K562 (cell line): ENCODE measurements at regions not wholly inside any gene's neighbourhood (a gene's known extent, or its start where the extent isn't known, plus 50 kb on each side); places are given as distances from the start of the nearest gene placed in this dataset.

Experiments
- ATAC-seq: fragments of 200-7000 bp; cut with Tn5 transposase; 3 replicates; pipeline ENCODE4 v1.9.1; 2020; ENCODE audit warnings: moderate library complexity
- BruUV-seq: library from RNA; stranded (reverse); fragments of 400-500 nt; replicated peaks from 2 replicates; lab custom pipeline; 2021; lab: Mats Ljungman, UMichigan
- CTCF ChIA-PET: fragments of 300-600 bp; formaldehyde crosslinking; extraction: SDS; loops from one replicate; lab custom pipeline; 2021; ENCODE audit warnings: low intra/inter-chr PET ratio; lab: Yijun Ruan, JAX
- POLR2A ChIA-PET: fragments of 300-600, 350-650 bp; sonication (Branson Sonifier 250); formaldehyde crosslinking; extraction: SDS; loops from one replicate; lab custom pipeline; 2021; ENCODE audit warnings: antibody characterized with exemption, inconsistent platforms; lab: Yijun Ruan, JAX
- DNase-seq, 4 experiments: peaks; one replicate each; pipeline versions ENCODE4 v3.0.0 to v3.0.0-alpha.2; 2011 to 2018; ENCODE audit warnings: low spot score in 3 of 4, mixed read lengths in 3 of 4; ENCODE audit errors: extremely low read depth in 1 of 4
- FAIRE-seq: peaks from 2 replicates; lab custom pipeline; 2011; peaks lifted over from hg19 to GRCh38; lab: Jason Lieb, UNC
- H2AFZ ChIP-seq: 2 replicates; pipeline ENCODE4 v1.6.0; 2011; ENCODE audit warnings: low read depth, low read length, control low read depth, inconsistent platforms
- H3K27ac ChIP-seq: fragments of 200-600 bp; 3 replicates; pipeline ENCODE4 v1.8.0; 2011; ENCODE audit warnings: low read depth, mild to moderate bottlenecking, control low read depth, inconsistent platforms, low read length, moderate library complexity, mixed read lengths; ENCODE audit errors: extremely low read depth
- H3K27me3 ChIP-seq, 2 experiments: fragments of 300-600 bp in 1 of 2; 2 replicates in 1 of 2; 3 replicates in 1 of 2; pipeline versions ENCODE4 v1.6.0 to v1.8.0; 2011; ENCODE audit warnings: inconsistent platforms in 2 of 2, low read length in 2 of 2, mild to moderate bottlenecking in 1 of 2, mixed read lengths in 1 of 2, moderate library complexity in 1 of 2; ENCODE audit not compliant: control insufficient read depth in 2 of 2, insufficient read depth in 2 of 2
- H3K36me3 ChIP-seq: fragments of 300-600 bp; 3 replicates; pipeline ENCODE4 v1.8.0; 2011; ENCODE audit warnings: mild to moderate bottlenecking, low read length, inconsistent platforms; ENCODE audit not compliant: control insufficient read depth, insufficient read depth
- H3K4me1 ChIP-seq, 2 experiments: fragments of 200-600 bp in 1 of 2; replicated peaks in 1 of 2; 2 replicates in 1 of 2; 3 replicates in 1 of 2; pipeline versions ENCODE4 v1.5.1 to v1.8.0; 2011; ENCODE audit warnings: inconsistent platforms in 2 of 2, low read length in 2 of 2, mild to moderate bottlenecking in 1 of 2, mixed read lengths in 1 of 2, moderate library complexity in 1 of 2; ENCODE audit not compliant: control insufficient read depth in 2 of 2, insufficient read depth in 2 of 2
- H3K4me2 ChIP-seq: 2 replicates; pipeline ENCODE4 v1.6.1; 2011; ENCODE audit warnings: low read length, control low read depth, inconsistent platforms, mixed read lengths; ENCODE audit not compliant: insufficient read depth
- H3K4me3 ChIP-seq: fragments of 200-600 bp; sonication (generic), shearing (Covaris generic); 2 replicates; pipeline ENCODE4 v1.5.1; 2016; ENCODE audit warnings: control low read depth, inconsistent platforms
- H3K79me2 ChIP-seq: fragments of 200-600 bp; 3 replicates; pipeline ENCODE4 v1.8.0; 2011; ENCODE audit warnings: low read length, inconsistent platforms; ENCODE audit not compliant: control insufficient read depth, insufficient read depth
- H3K9ac ChIP-seq, 2 experiments: 2 replicates each; pipeline versions ENCODE4 v1.6.0 to v1.6.1; 2011; ENCODE audit warnings: low read depth in 2 of 2, low read length in 2 of 2, control low read depth in 1 of 2, inconsistent platforms in 1 of 2, mild to moderate bottlenecking in 1 of 2, mixed read lengths in 1 of 2; ENCODE audit not compliant: insufficient read depth in 1 of 2
- H3K9me1 ChIP-seq: one replicate; pipeline ENCODE4 v1.6.0; 2011; ENCODE audit warnings: inconsistent platforms, mild to moderate bottlenecking, low read length, moderate library complexity; ENCODE audit not compliant: control insufficient read depth, insufficient read depth
- H3K9me3 ChIP-seq: replicated peaks from 2 replicates; pipeline ENCODE4 v1.5.1; 2011; ENCODE audit warnings: low read depth, low read length, inconsistent platforms; ENCODE audit not compliant: control insufficient read depth, insufficient read depth
- H4K20me1 ChIP-seq: replicated peaks from 2 replicates; pipeline ENCODE4 v1.6.1; 2011; ENCODE audit warnings: low read length, inconsistent platforms, mixed read lengths; ENCODE audit not compliant: control insufficient read depth, insufficient read depth
- ARID2 ChIP-seq: fragments of 450-650 bp; IDR thresholded peaks from 2 replicates; pipeline ENCODE4 v1.6.1; 2017; ENCODE audit warnings: antibody characterized with exemption, mild to moderate bottlenecking
- HOMEZ ChIP-seq: fragments of 250-450 bp; sonication (Bioruptor Pico); IDR thresholded peaks from 2 replicates; pipeline ENCODE4 v1.4.0; 2020; ENCODE audit warnings: mild to moderate bottlenecking, moderate library complexity
- MAFK ChIP-seq: IDR thresholded peaks from 2 replicates; pipeline ENCODE4 v1.6.1; 2011; ENCODE audit warnings: low read length, improper control_type of control experiment
- PPARD ChIP-seq: fragments of 250-450 bp; sonication (Bioruptor Pico); IDR thresholded peaks from 2 replicates; pipeline ENCODE4 v1.8.0; 2022; ENCODE audit warnings: inconsistent platforms, mild to moderate bottlenecking, moderate library complexity
- ZNF318 ChIP-seq, 2 experiments: fragments of 450-650 bp; IDR thresholded peaks; 2 replicates each; pipeline ENCODE4 v1.6.1; 2016; ENCODE audit warnings: mild to moderate bottlenecking in 2 of 2, borderline replicate concordance in 1 of 2, low read depth in 1 of 2, moderate library complexity in 1 of 2
- WGBS: fragments of 100-300 bp; shearing (Covaris generic); methylation state at CpG from one replicate; pipeline ENCODE4 v1.1.6; 2016; ENCODE audit warnings: low coverage, mixed read lengths; ENCODE audit not compliant: insufficient coverage; ENCODE audit errors: missing lambda C conversion rate; 5-methylcytosine and 5-hydroxymethylcytosine counted together
- in situ Hi-C: fragments of 300-500 bp; cut with MboI; formaldehyde crosslinking; loops from 4 replicates; pipeline ENCODE4 v1.15.0; 2018; ENCODE audit warnings: inconsistent platforms, mixed read lengths
- intact Hi-C: fragments of 100-400 bp; cut with micrococcal nuclease; formaldehyde crosslinking; loops from 2 replicates; pipeline ENCODE4 v1.14.2; 2022

- ATAC-seq (no peak), DNase-seq (no peak), FAIRE-seq (no peak)
- Histone ChIP-seq H3K4me3 (no peak overlapping the region), H3K4me1 (no peaks in the 10 kb centered on the region), H3K4me2 (no peak overlapping the region), H2AFZ (no peak overlapping the region), H3K9ac (no peak overlapping the region), H3K27me3 (no peaks in the 10 kb centered on the region), H3K27ac (no peak overlapping the region), H3K79me2 (no peaks in the 10 kb centered on the region), H3K36me3 (no peaks in the 10 kb centered on the region), H4K20me1 (no peaks in the 10 kb centered on the region), H3K9me3 (no peaks in the 10 kb centered on the region), H3K9me1 (no peaks in the 10 kb centered on the region)
- WGBS = 0% methylated on average over 4 of the region's 4 CpGs
- no TSS peak for BruUV-seq
- intact Hi-C loops (no loop called here), in situ Hi-C loops (no loop called here)
- ChIA-PET POLR2A (no interaction called here), CTCF (no interaction called here)
- TF ChIP-seq ARID2 (no peak), MAFK (no peak), HOMEZ (CRISPR knock-in tag) (no peak), PPARD (CRISPR knock-in tag) (no peak), ZNF318 (IDR thresholded peaks at IDR 0.05; ENCODE audit: borderline replicate concordance in 1 of 2, low read depth in 1 of 2) (no peak)
Observed at GRCh38 chr3:86228101-86228500, 762.8 kb downstream of the VGLL3 start.
